Astrocyte of the hippocampus (primary cell): ENCODE measurements at regions not wholly inside any gene's neighbourhood (a gene's known extent, or its start where the extent isn't known, plus 50 kb on each side); places are given as distances from the start of the nearest gene placed in this dataset.

Experiments used
- DNase-seq: peaks from one replicate; pipeline ENCODE4 v3.0.0; 2011; ENCODE audit warnings: low read depth, low spot score

DNA sequence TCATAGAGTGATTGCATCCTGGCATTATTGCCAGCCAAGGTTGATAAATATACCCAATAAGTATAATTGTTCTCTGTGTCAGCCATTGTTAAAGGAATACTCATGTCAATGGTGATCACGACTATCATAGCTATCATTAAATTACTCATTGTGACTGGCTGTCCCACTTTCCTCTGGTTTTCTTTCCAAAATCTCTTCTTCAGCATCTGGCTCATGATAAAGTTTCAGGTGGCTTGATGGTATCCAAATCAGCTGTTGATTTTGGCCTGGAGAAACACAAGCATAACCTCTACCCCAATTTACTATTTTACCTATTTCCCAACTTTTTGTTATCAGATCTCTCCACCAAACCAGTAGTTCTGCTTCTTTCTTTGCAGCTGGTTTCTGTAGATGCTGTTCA, 67.1 kb upstream of the SPIN2A start:
- no peak for DNase-seq

- DNase-seq = no peak
Observed at GRCh38 chrX:57211906-57212305, 74.6 kb upstream of the FAAH2 start.

DNA sequence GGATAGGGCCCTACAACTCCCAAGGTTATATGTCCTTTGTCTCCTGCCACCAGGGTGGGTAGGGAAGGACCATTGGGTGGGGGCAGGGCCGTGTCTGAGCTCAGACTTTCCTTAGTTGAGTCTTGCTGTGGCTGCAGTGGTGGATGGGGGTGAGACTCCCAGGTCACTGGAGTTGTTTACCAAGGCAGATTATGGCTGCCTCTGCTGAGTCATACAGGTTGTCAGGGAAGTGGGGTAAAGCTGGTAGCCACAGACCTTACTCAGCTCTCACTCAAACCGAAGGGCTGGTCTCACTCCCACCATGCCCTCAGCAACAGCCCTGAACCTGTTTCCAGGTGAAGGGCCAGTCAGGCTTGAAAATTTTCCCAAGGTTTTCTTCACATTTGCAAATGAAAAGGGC, 58.8 kb upstream of the FAAH2 start:
- DNase-seq = peak; percentile 5

- no peak for DNase-seq
Observed at GRCh38 chrX:57232658-57233360, 53.7 kb upstream of the FAAH2 start.
